Mesodermal cell (in vitro differentiated cells): ENCODE measurements at regions not wholly inside any gene's neighbourhood (a gene's known extent, or its start where the extent isn't known, plus 50 kb on each side); places are given as distances from the start of the nearest gene placed in this dataset.

Source experiments
- H3K27ac ChIP-seq: 2 replicates; pipeline ENCODE4 v1.7.0; 2013; ENCODE audit warnings: mild to moderate bottlenecking, low read depth, low read length, moderate library complexity; ENCODE audit not compliant: severe bottlenecking
- H3K36me3 ChIP-seq: 2 replicates; pipeline ENCODE4 v1.7.1; 2013; ENCODE audit warnings: mild to moderate bottlenecking, low read length, moderate library complexity; ENCODE audit not compliant: control insufficient read depth, insufficient read depth
- H3K4me1 ChIP-seq: one replicate; pipeline ENCODE4 v1.7.1; 2013; ENCODE audit warnings: mild to moderate bottlenecking, low read length; ENCODE audit not compliant: insufficient read depth, control insufficient read depth, poor library complexity, severe bottlenecking
- H3K4me3 ChIP-seq: 2 replicates; pipeline ENCODE4 v1.7.0; 2013; ENCODE audit warnings: low read length, control low read depth, mild to moderate bottlenecking; ENCODE audit not compliant: insufficient read depth, poor library complexity, severe bottlenecking; ENCODE audit errors: extremely low read depth
- H3K9me3 ChIP-seq: 2 replicates; pipeline ENCODE4 v1.7.1; 2013; ENCODE audit warnings: mild to moderate bottlenecking, low read length, moderate library complexity; ENCODE audit not compliant: control insufficient read depth
- WGBS, 2 experiments: methylation state at CpG; one replicate each; pipeline ENCODE4 v1.1.5; 2013; ENCODE audit warnings: missing lambda C conversion rate in 2 of 2; ENCODE audit not compliant: insufficient coverage in 2 of 2; 5-methylcytosine and 5-hydroxymethylcytosine counted together

DNA sequence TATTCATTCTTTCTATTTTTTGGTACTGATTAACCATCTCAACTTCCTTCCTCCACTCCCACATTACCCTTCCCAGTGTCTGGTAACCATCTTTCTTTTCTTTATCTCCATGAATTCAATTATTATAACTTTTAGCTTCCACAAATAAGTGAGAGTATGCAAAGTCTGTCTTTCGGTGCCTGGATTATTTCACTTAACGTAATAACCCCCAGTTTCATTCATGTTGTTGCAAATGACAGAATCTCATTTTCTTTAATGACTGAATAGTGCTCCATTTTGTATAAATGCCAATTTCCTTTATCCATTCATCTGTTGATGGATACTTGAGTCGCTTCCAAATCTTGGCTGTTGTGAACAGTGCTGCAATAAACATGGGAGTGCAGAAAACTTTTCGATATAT, 940.4 kb downstream of the GLUD2 start:
- Histone ChIP-seq H3K9me3 (no peaks in the 10 kb centered on the region), H3K4me1 (no peaks in the 10 kb centered on the region), H3K4me3 (no peak overlapping the region), H3K27ac (no peak overlapping the region), H3K36me3 (no peaks in the 10 kb centered on the region)
- whole genome bisulfite sequencing, 2 experiments, result 80% methylated on average over 1 of the region's 4 CpGs; no CpG with 5 or more reads in 1 of the 2 experiments

DNA sequence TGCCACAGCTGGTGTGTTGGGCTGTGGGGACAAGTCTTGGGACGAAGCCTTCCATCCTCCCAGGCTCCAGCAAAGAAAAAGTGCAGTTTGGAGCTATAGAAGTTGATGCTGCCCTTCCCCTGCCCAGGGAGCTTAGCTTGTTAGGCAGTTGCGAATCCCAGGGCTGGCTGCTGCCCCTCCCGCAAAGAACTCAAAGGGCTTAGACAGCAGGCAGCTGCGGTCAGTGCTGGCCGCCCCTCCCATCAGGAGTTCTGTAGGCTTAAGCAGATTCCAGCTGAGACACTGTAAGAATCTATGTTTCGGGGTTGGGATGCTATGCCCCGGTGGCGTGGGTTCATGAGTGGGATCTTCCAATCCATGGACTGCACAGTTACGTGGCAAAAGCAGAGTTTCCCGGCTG, 956.7 kb downstream of the GLUD2 start:
- 90 to 100% methylated on average over 1 to 2 of the region's 10 CpGs for WGBS, 2 experiments
- no peaks in the 10 kb centered on the region for H3K4me1 ChIP-seq
- no peaks in the 10 kb centered on the region for H3K9me3 ChIP-seq
- no peak overlapping the region for H3K4me3 ChIP-seq
- no peaks in the 10 kb centered on the region for H3K36me3 ChIP-seq
- no peak overlapping the region for H3K27ac ChIP-seq

DNA sequence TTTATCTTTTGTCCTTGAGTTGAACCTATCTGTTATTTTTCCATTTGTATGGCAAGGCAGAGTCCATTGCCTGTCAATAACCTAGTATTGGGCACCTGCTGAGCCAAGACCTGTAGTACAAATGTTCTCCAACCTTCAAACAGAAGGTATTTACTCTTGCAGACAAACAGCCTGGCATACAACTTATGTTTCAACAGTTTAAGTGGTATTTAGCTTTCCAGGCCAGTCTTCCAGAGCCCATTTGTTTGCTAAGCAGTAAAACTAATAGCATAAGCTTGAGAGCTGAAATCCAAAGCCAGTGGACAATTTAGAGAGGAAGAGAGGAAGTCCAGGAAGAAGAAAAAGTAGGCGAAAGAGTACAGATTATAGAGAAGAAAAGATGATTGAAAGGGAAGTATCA, 979.3 kb downstream of the GLUD2 start:
- Histone ChIP-seq H3K4me3 (no peak overlapping the region), H3K9me3 (no peaks in the 10 kb centered on the region), H3K4me1 (no peaks in the 10 kb centered on the region), H3K27ac (no peak overlapping the region), H3K36me3 (no peaks in the 10 kb centered on the region)
- WGBS, 2 experiments, result 100% methylated on average over 1 of the region's 1 CpG; no CpG with 5 or more reads in 1 of the 2 experiments

DNA sequence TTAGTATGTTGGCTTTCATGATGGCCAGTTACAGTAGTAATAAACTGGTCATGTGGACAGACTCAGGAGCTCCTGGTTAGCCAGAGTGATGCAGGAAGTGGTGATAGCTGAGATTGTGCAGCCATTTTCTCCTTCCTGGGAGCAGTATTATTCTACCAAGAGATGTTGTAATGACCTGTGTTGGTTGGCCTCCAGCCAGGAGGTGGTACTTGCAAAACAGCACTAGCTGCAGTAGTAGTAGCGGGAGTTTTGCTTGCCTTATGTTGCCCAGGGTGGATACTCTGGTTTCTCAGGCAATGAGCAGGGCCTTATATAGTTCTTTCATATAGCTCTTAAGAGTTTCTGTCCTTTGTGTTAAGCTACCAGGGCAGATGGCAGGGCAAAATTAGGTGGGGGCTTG, 998.8 kb downstream of the GLUD2 start:
- Histone ChIP-seq H3K27ac (no peak overlapping the region), H3K9me3 (no peaks in the 10 kb centered on the region), H3K36me3 (no peaks in the 10 kb centered on the region), H3K4me1 (no peaks in the 10 kb centered on the region), H3K4me3 (no peak overlapping the region)
- 100% methylated on average over 1 of the region's 1 CpG; no CpG with 5 or more reads in 1 of the 2 experiments for whole genome bisulfite sequencing, 2 experiments

DNA sequence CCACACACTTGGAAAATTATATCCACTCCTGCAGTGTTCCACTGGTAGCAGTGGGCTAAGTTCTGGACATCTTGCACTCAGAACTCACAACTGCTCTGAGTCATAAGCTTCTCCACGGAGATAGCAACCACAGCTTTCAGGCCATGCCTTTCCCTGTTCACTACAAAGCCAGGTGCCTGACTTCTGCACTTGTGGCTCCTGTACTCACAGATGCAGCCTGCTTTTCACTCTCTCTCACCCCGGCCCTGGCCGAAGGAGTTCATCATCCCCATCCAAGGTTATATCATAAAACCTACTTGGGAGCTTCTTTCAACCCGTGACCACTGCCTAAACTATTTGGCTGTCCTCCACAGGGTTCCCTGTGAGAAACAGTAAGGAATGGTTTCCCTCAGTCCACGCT, 999.4 kb downstream of the GLUD2 start:
- no peaks in the 10 kb centered on the region for H3K4me1 ChIP-seq
- H3K27ac ChIP-seq, result no peak overlapping the region
- no peaks in the 10 kb centered on the region for H3K36me3 ChIP-seq
- WGBS, 2 experiments, result 80% methylated on average over 1 of the region's 5 CpGs
- H3K4me3 ChIP-seq, result no peak overlapping the region
- no peaks in the 10 kb centered on the region for H3K9me3 ChIP-seq

DNA sequence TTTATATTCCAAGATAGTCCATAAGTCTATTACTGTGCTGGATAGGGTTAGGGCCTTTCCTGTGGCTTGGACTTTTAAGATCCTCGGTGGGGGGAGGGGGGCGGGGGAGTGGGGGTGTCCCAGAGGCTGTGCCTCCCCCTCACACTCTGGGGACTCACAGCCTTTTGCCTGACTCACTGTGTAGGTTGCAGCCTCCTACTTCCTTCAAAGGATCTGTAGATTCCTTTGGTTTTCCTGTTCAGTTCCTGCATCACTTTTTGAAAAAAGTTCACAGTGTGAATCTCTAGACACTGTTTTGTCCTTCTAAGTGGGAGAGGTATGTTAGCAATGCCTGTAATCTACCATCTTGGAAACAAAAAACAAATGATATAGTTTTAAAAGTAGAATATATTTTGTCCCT, 999.9 kb downstream of the GLUD2 start:
- no peak overlapping the region for H3K27ac ChIP-seq
- no peaks in the 10 kb centered on the region for H3K4me1 ChIP-seq
- no peaks in the 10 kb centered on the region for H3K9me3 ChIP-seq
- WGBS, 2 experiments, result no CpG with 5 or more reads among the region's 2 CpGs
- no peaks in the 10 kb centered on the region for H3K36me3 ChIP-seq
- H3K4me3 ChIP-seq, result no peak overlapping the region

DNA sequence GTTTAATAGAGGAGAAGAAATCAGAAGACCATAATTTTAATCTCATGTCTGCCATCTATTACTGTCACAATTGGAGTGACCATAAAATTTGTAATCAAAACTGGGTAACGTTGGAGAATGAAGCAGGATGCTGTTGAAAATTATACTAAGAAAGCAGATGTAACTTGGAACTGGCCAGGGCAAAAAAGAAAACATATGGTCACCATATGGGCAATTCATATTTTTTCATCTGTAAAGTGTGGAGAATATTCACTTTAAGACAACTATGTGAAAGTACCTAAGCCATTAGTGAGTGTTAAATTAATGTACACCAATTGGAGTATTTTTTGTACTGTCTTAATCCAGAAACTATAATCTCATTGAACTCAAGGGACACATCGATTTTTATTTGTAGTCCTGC, 1008.0 kb downstream of the GLUD2 start:
- Histone ChIP-seq H3K27ac (no peak overlapping the region), H3K9me3 (no peaks in the 10 kb centered on the region), H3K36me3 (no peaks in the 10 kb centered on the region), H3K4me1 (no peaks in the 10 kb centered on the region), H3K4me3 (no peak overlapping the region)
- WGBS, 2 experiments, result 100% methylated on average over 1 of the region's 2 CpGs; no CpG with 5 or more reads in 1 of the 2 experiments

DNA sequence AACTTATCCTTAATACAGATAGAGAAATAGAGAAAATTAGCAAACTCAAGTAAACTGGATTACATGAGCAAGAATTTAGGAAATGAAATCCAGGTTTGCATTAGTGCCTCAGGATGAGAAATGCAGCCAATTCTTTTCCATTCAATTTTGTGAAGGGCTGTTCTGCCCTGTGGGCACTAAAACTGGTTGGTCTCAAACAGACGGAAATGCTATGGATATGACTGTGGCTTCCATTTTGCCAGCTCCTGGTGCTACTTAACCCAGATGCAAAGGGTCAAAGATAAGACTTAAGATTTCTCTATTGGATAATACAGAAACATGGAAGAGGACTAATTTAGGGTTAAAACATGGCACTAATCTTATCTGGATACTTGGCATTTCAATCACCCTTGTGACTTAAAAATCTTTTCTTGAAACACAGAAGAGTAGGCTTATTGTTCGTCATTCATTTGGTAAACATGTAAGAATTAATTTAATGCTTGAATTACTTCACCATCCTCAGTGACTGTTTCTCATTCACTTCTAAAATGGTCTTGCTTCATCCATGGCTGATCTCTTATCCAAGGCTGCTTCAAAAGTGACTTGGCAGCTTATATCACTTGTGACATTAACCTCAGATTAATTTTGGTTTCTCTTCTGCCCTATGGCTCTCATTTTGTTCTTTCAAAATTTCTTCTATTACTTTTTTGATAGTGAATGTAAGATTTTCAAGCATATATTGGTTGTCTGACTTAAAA, 1008.7 kb downstream of the GLUD2 start:
- no peak overlapping the region for H3K4me3 ChIP-seq
- H3K36me3 ChIP-seq, result no peaks in the 10 kb centered on the region
- H3K4me1 ChIP-seq, result no peaks in the 10 kb centered on the region
- no peak overlapping the region for H3K27ac ChIP-seq
- H3K9me3 ChIP-seq, result no peaks in the 10 kb centered on the region
- WGBS, 2 experiments, result 100% methylated on average over 1 of the region's 2 CpGs; no CpG with 5 or more reads in 1 of the 2 experiments

DNA sequence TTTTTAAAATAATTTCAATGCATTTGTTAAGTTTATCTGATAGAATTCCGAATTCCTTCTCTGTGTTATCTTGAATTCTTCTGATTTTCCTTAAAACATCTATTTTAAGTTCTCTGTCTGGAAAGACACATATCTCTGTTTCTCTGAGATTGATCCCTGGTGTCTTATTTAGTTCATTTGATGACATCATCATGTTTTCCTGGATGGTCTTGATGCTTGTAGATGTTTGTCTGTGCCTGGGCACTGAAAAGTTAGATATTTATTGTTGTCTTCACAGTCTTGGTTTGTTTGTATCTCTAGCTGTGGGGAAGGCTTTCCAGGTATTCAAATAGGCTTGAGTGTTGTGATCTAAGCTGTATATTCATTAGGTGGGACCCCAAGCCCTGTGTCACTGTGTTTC, 1028.8 kb downstream of the GLUD2 start:
- Histone ChIP-seq H3K9me3 (no peaks in the 10 kb centered on the region), H3K4me3 (no peak overlapping the region), H3K27ac (no peak overlapping the region), H3K4me1 (no peaks in the 10 kb centered on the region), H3K36me3 (no peaks in the 10 kb centered on the region)
- no CpG with 5 or more reads among the region's 1 CpG for WGBS, 2 experiments

DNA sequence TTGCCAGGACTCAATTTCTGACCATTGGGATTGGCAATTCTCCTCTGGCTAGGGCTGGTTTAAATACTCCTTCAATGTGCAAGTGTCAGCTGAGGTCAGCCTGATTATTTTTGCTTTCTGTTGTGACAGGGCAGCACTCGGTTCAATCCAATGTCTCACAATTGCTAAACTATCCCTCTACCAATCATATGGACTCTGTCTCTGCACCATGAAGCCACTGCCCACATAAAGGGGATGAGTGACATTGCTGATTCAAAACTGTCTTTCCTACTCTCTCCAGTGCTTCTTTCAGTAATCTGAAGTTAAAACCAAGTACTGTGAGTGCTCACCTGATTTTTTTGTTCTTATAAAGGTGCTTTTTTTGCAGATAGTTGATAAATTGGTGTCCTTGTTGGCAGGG, 1030.7 kb downstream of the GLUD2 start:
- no peak overlapping the region for H3K27ac ChIP-seq
- H3K9me3 ChIP-seq, result no peaks in the 10 kb centered on the region
- no peaks in the 10 kb centered on the region for H3K36me3 ChIP-seq
- no peak overlapping the region for H3K4me3 ChIP-seq
- H3K4me1 ChIP-seq, result no peaks in the 10 kb centered on the region
- no CpG with 5 or more reads among the region's 1 CpG for WGBS, 2 experiments

DNA sequence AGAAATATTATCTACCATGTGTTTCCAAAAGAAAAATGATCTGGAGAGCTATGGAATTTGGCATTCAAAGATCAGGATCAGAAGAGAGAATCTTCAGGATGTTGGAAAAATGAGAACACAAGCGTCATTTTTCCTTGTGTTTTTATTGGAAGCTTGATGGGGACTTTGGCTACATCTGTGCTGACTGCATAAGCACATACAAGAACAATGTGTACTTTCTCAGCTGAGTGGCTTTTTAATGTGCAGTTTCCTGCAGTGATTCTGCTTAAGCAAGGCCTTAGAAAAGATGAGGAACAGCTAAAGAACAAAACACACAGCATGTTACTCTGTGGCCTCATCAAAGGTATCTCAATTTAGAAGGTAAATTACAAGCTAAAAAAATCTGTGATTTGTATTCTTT, 1039.9 kb downstream of the GLUD2 start:
- WGBS, 2 experiments, result no CpG with 5 or more reads among the region's 1 CpG
- no peak overlapping the region for H3K27ac ChIP-seq
- no peaks in the 10 kb centered on the region for H3K36me3 ChIP-seq
- H3K4me1 ChIP-seq, result no peaks in the 10 kb centered on the region
- H3K9me3 ChIP-seq, result no peaks in the 10 kb centered on the region
- H3K4me3 ChIP-seq, result no peak overlapping the region
